GM21717 (cell line): ENCODE measurements at regions not wholly inside any gene's neighbourhood (a gene's known extent, or its start where the extent isn't known, plus 50 kb on each side); places are given as distances from the start of the nearest gene placed in this dataset.
"Not testable (repeated sequence)": the region's sequence is repeated elsewhere in the genome, so short reads cannot be mapped to it uniquely, and the experiment has no call there.

Source experiments
- ATAC-seq: cut with Tn5 transposase; IDR thresholded peaks from one replicate; pipeline ENCODE4 v1.9.1; 2021; ENCODE audit warnings: mild to moderate bottlenecking, moderate library complexity; ENCODE audit not compliant: unreplicated experiment

GRCh38 chr3:6242104-6242503 is 618.8 kb upstream of the GRM7 start:
- no peak for ATAC-seq

DNA sequence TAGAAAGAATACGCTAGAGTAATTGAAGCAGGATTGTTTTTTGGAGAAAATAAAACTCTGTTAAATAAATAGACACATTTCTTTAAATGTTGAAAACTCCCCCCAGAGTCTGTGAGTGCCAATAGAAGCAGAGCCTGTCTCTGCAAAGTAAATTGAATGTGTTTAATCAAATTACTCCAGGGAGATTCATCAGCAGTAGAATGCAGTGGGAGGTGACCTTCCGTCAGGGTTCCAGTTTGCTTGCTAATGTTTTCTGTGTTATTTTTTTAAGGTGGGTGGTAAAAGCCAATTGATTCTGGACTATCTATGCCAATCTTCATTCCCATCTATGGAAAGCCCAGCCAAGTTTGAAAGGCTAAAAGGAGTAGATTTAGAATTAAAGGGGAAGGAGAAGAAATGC is 612.4 kb upstream of the GRM7 start:
- ATAC-seq = no peak

DNA sequence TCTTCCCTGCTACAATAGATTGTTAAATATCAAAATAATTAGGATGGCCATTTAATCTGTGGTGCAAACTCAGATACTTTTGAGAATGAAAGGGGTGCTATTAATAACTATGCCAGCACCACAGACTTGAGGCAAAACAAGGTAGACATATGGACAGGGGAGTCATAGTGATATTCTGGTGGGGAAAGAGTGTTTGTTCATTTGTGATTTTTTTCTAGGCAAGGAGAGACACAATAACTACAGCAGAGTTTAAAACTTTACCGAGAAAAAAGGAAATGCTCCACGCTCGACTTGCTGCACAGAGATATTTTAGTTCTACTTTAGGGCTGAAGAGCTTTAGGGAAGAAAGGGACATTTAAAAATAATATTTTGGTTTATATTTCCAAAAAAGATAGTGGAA is 611.2 kb upstream of the GRM7 start:
- no peak for ATAC-seq

- ATAC-seq = peak; percentile 99
These were observed 610.7 kb upstream of the GRM7 start for GRCh38 chr3:6250167-6250566.

GRCh38 chr3:6251612-6252400 is 609.1 kb upstream of the GRM7 start:
- no peak for ATAC-seq

GRCh38 chr3:6254490-6254889 is 606.4 kb upstream of the GRM7 start:
- ATAC-seq = no peak

GRCh38 chr3:6255229-6255628 is 605.7 kb upstream of the GRM7 start:
- no peak for ATAC-seq

DNA sequence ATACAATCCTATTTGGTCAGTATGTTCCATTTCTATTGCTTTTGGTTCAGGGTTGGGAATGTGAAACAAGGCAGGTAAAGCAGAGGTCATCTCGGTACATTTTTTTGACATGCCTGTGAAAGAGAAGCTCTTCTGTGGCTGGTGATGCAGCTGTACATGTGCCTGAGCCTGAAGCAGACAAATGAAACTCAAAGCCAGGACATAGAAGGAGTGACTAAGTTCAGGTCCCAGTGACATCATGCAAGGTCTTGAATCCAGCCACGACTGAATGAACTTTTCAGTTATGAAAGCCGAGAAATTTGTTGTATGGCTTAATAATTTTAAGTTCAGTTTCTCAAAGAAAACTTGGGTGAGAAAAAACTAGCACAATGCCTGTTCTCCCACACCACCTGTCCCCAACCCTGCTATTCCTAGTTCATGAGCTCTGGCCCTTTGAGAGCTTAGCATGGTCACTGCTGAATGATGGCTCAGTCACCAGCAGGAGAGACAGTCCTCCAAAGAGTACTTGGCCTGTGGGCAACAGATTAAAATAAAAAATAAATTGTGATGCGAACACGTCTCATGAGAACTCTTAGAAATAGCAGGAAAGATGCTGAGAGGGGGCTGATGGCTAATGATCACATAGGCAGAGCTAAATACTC is 600.2 kb upstream of the GRM7 start:
- peak; percentile 79 for ATAC-seq

DNA sequence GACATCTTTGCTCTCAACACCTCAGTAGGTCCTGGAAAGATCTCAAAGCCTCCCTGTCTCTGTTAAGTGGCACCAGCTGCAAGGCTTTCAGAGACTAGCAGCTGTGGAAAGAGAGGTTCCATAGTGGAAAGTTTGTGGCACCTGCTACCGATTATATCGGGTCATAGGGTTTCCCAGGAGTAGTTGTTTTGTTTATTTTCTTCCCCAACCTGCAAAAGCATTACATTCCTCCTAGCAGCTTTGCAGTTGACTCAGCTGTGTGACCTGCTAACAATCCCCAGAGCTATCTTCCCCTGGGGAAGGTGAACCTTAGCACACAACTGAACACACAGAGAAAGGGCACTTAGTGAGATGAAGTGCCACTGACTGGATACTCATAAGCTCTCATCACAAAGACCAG is 598.9 kb upstream of the GRM7 start:
- ATAC-seq = no peak

DNA sequence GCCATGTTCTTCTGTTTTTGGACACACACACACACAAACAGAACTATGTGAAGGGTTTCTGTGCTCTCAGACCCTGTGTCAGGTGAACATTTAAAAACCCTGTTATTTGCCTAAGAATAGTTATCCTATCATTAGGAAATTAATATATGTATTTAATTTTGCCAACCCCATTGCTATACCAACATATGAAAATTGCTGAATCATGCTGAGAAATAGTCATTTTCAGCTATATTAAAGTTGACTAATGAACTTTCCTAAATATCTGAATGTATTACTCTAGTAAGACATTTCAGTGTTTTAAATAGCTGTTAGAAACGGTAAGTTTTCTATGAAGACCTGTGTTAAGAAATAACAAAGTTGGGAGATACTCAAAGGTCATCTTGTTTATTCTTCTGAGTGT is 596.9 kb upstream of the GRM7 start:
- no peak for ATAC-seq

DNA sequence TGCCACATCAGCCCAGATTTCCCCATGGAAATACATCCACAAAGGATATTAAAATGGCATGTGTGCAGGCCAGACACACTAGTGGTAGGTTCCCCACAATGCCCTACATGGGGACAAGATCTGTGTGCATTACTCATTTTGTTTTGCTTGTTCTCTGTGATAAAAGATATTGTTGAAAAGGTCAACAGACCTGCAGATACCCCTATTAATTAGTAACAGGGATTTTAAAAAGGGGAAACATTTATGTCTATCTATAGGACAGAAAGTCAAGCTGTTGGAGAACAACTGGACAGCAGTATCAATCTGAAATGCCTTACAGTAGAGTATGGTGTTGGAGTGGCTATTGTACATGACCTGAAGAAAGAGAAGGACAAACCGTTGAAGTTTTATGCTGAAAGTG is 596.0 kb upstream of the GRM7 start:
- ATAC-seq = no peak

DNA sequence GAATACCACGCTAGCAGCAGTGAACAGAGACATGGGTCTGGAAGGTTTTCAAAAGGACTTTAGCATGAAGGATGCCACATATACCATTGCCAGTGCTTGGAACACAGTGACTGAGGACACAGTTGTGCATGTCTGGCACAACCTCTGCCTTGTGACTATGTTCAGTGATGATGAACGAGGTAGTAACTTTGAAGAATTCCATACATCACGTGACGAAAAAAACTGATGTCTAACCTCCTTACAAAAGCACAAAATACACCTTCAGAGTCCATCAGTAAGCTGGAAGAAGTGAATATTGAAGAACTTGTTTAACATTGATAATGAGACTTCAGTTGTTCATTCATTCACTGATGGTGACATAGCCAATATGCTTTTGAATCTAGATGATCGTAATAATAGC is 594.8 kb upstream of the GRM7 start:
- no peak for ATAC-seq

GRCh38 chr3:6273878-6274277 is 587.0 kb upstream of the GRM7 start:
- no peak for ATAC-seq

GRCh38 chr3:6281662-6282061 is 579.3 kb upstream of the GRM7 start:
- no peak for ATAC-seq

- ATAC-seq = no peak
These were observed 578.0 kb upstream of the GRM7 start for GRCh38 chr3:6282918-6283317.

DNA sequence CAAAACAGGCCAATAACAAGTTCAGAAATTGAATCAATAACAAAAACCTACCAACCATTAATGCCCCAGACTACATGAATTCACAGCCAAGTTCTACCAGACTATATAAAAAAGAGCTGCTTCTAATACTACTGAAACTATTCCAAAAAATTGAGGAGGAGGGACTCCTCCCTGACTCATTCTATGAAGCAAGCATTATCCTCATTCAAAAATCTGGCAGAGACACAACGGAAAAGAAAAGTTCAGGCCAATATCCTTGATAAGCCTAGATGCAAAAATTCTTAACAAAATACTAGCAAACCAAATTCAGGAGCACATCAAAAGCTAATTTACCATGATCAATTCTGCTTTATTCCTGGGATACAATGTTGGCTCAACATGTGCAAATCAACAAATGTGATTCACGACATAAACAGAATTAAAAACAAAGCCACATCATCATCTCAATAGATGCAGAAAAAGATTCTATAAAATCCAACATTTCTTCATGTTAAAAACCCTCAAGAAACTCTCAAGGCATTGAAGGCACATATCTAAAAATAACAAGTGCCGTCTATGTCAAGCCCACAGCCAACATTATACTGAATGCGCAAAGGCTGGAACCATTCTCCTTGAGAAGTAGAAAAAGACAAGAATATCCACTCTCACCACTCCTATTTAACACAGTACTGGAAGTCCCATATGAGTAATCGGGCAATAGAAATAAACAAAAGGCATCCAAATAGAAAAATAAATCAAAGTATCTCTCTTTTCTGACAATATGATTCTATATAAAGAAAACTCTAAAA is 573.6 kb upstream of the GRM7 start:
- ATAC-seq = no peak

DNA sequence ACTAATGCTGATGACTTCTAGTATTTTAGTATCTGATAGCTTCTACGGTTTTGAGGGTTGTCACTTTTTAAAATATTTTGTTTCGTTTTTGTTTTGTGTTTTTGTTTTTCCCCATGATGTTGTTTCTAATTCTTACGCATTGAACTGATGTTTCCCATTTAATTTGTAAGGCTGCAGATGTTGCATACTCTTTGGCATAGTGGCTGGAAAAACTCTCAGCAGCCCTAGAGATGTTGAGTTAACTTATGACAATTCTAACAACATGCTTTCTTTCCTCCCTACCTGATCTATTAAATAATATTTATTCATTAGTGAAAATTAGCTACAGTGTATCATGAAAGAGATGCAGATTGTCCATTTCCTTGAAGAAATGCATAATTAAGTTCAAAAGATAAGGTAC is 559.3 kb upstream of the GRM7 start:
- no peak for ATAC-seq

DNA sequence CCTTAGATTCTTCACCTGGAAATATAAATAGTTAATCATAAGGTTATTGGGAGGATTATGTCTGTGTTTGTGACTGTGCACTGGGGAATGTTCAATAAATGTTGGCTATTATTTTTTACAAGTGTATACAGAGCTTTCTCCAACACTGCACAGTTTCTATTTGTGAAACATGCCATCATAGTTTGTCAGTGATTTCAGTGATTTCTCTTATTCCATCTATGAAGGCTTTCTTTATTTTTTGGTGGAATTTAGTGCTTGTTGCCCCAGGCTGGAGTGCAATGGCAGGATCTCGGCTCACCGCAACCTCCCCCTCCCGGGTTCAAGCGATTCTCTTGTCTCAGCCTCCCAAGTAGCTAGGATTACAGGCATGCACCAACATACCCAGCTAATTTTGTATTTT is 545.0 kb upstream of the GRM7 start:
- ATAC-seq = no peak

GRCh38 chr3:6321999-6322398 is 538.9 kb upstream of the GRM7 start:
- ATAC-seq = no peak

DNA sequence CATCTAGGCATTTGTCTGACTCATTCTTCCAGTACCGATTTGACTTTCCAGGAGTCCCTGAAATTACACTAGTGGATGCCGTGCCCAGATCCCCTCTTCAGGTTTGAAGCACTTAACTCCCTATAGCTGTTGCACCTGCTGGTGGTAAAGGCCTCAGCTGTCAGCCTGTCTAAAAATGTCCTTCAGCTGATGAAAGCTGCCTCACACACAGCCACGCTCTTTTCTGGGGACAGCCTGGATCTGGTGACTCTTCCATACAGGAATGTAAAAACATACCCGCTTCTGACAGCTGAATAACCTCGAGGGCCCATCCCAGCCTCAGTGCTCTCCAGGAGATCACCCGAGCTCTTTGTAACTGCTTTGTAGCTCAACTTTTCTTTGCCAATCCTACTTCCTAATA is 534.1 kb upstream of the GRM7 start:
- no peak for ATAC-seq

DNA sequence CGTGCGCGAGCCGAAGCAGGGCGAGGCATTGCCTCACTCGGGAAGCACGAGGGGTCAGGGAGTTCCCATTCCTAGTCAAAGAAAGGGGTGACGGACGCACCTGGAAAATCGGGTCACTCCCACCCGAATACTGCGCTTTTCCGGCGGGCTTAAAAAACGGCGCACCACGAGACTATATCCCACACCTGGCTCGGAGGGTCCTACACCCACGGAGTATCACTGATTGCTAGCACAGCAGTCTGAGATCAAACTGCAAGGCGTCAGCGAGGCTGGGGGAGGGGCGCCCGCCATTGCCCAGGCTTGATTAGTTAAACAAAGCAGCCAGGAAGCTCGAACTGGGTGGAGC is 520.0 kb upstream of the GRM7 start:
- ATAC-seq = not testable (repeated sequence)

- ATAC-seq = no peak
These were observed 509.2 kb upstream of the GRM7 start for GRCh38 chr3:6351752-6352151.
